Naive thymus-derived CD4-positive, alpha-beta T cell (primary cell): ENCODE measurements at regions not wholly inside any gene's neighbourhood (a gene's known extent, or its start where the extent isn't known, plus 50 kb on each side); places are given as distances from the start of the nearest gene placed in this dataset.

ENCODE experiments used
- ATAC-seq: fragments of 150-1000 bp; cut with Tn5 transposase; 2 replicates; pipeline ENCODE4 v1.10.0; 2021; ENCODE audit warnings: mild to moderate bottlenecking, moderate library complexity
- CTCF ChIA-PET: fragments of 350-600 bp; sonication (Branson Sonifier 250); formaldehyde crosslinking; loops from one replicate; lab custom pipeline; 2021; ENCODE audit warnings: antibody characterized with exemption; lab: Charles Lee
- POLR2A ChIA-PET: fragments of 350-600 bp; sonication (Branson Sonifier 250); formaldehyde crosslinking; loops from one replicate; lab custom pipeline; 2021; ENCODE audit warnings: antibody characterized with exemption, inconsistent platforms; lab: Charles Lee
- DNase-seq, 9 donors: peaks; one replicate each; pipeline versions ENCODE4 v3.0.0 to v3.0.0-alpha.2; 2020 to 2022; ENCODE audit warnings: mixed read lengths in 1 of 9
- H3K27ac ChIP-seq: one replicate; pipeline ENCODE4 v1.7.0; 2013; ENCODE audit warnings: mild to moderate bottlenecking, low read depth, low read length, moderate library complexity
- H3K27me3 ChIP-seq, 2 donors: one replicate each; pipeline ENCODE4 v1.7.0; 2013; ENCODE audit warnings: low read length in 2 of 2, mild to moderate bottlenecking in 2 of 2, moderate library complexity in 2 of 2; ENCODE audit not compliant: control insufficient read depth in 2 of 2, insufficient read depth in 2 of 2
- H3K36me3 ChIP-seq, 3 experiments: 1 replicate in 2 of 3; 2 replicates in 1 of 3; pipeline ENCODE4 v1.7.0; 2013; ENCODE audit warnings: low read length in 3 of 3, mild to moderate bottlenecking in 3 of 3, moderate library complexity in 1 of 3; ENCODE audit not compliant: insufficient read depth in 3 of 3, control insufficient read depth in 2 of 3
- H3K4me1 ChIP-seq, 2 donors: one replicate each; pipeline ENCODE4 v1.7.0; 2013; ENCODE audit warnings: low read length in 2 of 2, mild to moderate bottlenecking in 2 of 2, moderate library complexity in 1 of 2; ENCODE audit not compliant: control insufficient read depth in 2 of 2, insufficient read depth in 2 of 2
- H3K4me3 ChIP-seq: 2 replicates; pipeline ENCODE4 v1.7.0; 2013; ENCODE audit warnings: mild to moderate bottlenecking, low read length
- H3K9me3 ChIP-seq, 3 experiments: 1 replicate in 2 of 3; 2 replicates in 1 of 3; pipeline ENCODE4 v1.7.0; 2013; ENCODE audit warnings: low read length in 3 of 3; ENCODE audit not compliant: control insufficient read depth in 2 of 3
- H3K27ac Mint-ChIP-seq, 9 donors: one replicate each; pipeline ENCODE4 v1.8.0; 2020 to 2022; ENCODE audit warnings: mixed read lengths in 9 of 9, mild to moderate bottlenecking in 8 of 9, moderate library complexity in 5 of 9, inconsistent platforms in 2 of 9
- H3K27me3 Mint-ChIP-seq, 5 donors: one replicate each; pipeline ENCODE4 v1.8.0; 2021 to 2022; ENCODE audit warnings: mixed read lengths in 5 of 5, mild to moderate bottlenecking in 1 of 5
- H3K36me3 Mint-ChIP-seq, 5 donors: one replicate each; pipeline ENCODE4 v1.8.0; 2020 to 2022; ENCODE audit warnings: mixed read lengths in 5 of 5, mild to moderate bottlenecking in 3 of 5, inconsistent platforms in 1 of 5
- H3K4me1 Mint-ChIP-seq, 7 donors: one replicate each; pipeline ENCODE4 v1.8.0; 2020 to 2022; ENCODE audit warnings: mixed read lengths in 7 of 7, mild to moderate bottlenecking in 3 of 7, inconsistent platforms in 1 of 7
- H3K4me3 Mint-ChIP-seq, 10 donors: one replicate each; pipeline ENCODE4 v1.8.0; 2020 to 2022; ENCODE audit warnings: mild to moderate bottlenecking in 10 of 10, mixed read lengths in 10 of 10, moderate library complexity in 6 of 10, inconsistent platforms in 2 of 10
- H3K9me3 Mint-ChIP-seq, 11 donors: one replicate each; pipeline ENCODE4 v1.8.0; 2020 to 2022; ENCODE audit warnings: mixed read lengths in 11 of 11, mild to moderate bottlenecking in 4 of 11, inconsistent platforms in 1 of 11, moderate library complexity in 1 of 11
- intact Hi-C, 2 donors: fragments of 100-400 bp; cut with micrococcal nuclease; formaldehyde crosslinking; loops; one replicate each; pipeline ENCODE4 v1.15.1; 2023

GRCh38 chr5:92492908-92493307, 1088.1 kb downstream of the NR2F1-AS1 start:
- Histone ChIP-seq H3K36me3 (no peaks in the 10 kb centered on the region), H3K4me1 (no peaks in the 10 kb centered on the region), H3K27ac (no peak overlapping the region), H3K9me3 (no peaks in the 10 kb centered on the region), H3K27me3 (no peaks in the 10 kb centered on the region), H3K4me3 (no peak overlapping the region)
- H3K27ac Mint-ChIP-seq, result no peak overlapping the region
- no peak overlapping the region for H3K4me3 Mint-ChIP-seq
- no peaks in the 10 kb centered on the region for H3K27me3 Mint-ChIP-seq
- H3K36me3 Mint-ChIP-seq, result no peaks in the 10 kb centered on the region
- DNase-seq (no peak), ATAC-seq (no peak)
- POLR2A ChIA-PET, result interaction anchor here (0.6 kb wide), 1 partner anchor 17 kb away, joined by 5 read pairs; no protein-coding TSS in a partner anchor
- CTCF ChIA-PET, result no interaction called here
- peaks cover 0 to 6% (median 0%) of the 10 kb centered on the region in 11 donors for H3K9me3 Mint-ChIP-seq
- intact Hi-C loops, result no loop called here
- H3K4me1 Mint-ChIP-seq, result no peaks in the 10 kb centered on the region

GRCh38 chr5:92484484-92484883, 1096.5 kb downstream of the NR2F1-AS1 start:
- Mint-ChIP-seq H3K36me3 (no peaks in the 10 kb centered on the region), H3K4me1 (no peaks in the 10 kb centered on the region), H3K4me3 (no peak overlapping the region), H3K27ac (no peak overlapping the region), H3K9me3 (peaks cover 0 to 7% (median 1%) of the 10 kb centered on the region in 11 donors), H3K27me3 (no peaks in the 10 kb centered on the region)
- no peak overlapping the region for H3K4me3 ChIP-seq
- no peaks in the 10 kb centered on the region for H3K36me3 ChIP-seq
- no peaks in the 10 kb centered on the region for H3K9me3 ChIP-seq
- H3K4me1 ChIP-seq, result no peaks in the 10 kb centered on the region
- H3K27ac ChIP-seq, result no peak overlapping the region
- DNase-seq, result no peak
- ChIA-PET POLR2A (no interaction called here), CTCF (no interaction called here)
- ATAC-seq, result no peak
- intact Hi-C loops, result no loop called here
- no peaks in the 10 kb centered on the region for H3K27me3 ChIP-seq

DNA sequence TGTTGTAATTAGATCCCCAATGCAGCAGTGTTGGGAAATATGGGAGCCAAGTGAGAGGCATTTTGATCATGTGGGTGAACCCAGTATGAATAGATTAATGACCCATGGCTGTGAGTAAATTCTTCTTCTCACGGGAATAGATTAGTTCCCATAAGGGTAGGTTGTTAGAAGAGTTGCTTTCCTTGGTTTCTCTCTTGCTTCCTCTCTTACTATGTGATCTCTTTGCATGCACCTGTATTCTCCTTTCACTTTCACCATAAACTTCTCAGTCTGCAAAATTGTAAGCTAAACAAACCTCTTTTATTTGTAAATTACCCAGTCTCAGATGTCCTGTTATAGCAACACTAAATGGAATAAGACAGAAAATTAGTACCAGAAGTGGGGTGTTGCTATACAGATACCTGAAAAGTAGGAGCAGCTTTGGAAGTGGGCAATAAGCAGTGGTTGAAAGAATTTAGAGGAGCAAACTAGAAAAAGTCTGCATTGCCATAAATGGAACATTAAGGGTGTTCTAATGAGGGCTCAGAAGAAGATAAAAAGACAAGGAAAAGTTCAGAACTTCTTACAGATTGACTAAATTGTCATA, 1090.0 kb upstream of the ARRDC3 start:
- Mint-ChIP-seq H3K36me3 (no peaks in the 10 kb centered on the region), H3K9me3 (peaks cover 2 to 17% (median 8%) of the 10 kb centered on the region in 11 donors), H3K4me3 (no peak overlapping the region), H3K27me3 (no peaks in the 10 kb centered on the region), H3K4me1 (peaks cover 0 to 1% (median 0%) of the 10 kb centered on the region in 7 donors), H3K27ac (no peak overlapping the region)
- Histone ChIP-seq H3K36me3 (no peaks in the 10 kb centered on the region), H3K27ac (no peak overlapping the region), H3K4me1 (no peaks in the 10 kb centered on the region), H3K9me3 (no peaks in the 10 kb centered on the region), H3K27me3 (no peaks in the 10 kb centered on the region), H3K4me3 (no peak overlapping the region)
- ChIA-PET CTCF (no interaction called here), POLR2A (no interaction called here)
- intact Hi-C loops, result no loop called here
- ATAC-seq (no peak), DNase-seq (no peak)

GRCh38 chr5:92471861-92472260, 1088.7 kb upstream of the ARRDC3 start:
- no peaks in the 10 kb centered on the region for H3K36me3 ChIP-seq
- Mint-ChIP-seq H3K9me3 (peaks cover 2 to 17% (median 8%) of the 10 kb centered on the region in 11 donors), H3K27me3 (no peaks in the 10 kb centered on the region), H3K36me3 (no peaks in the 10 kb centered on the region), H3K4me1 (peaks cover 0 to 1% (median 0%) of the 10 kb centered on the region in 7 donors), H3K27ac (no peak overlapping the region), H3K4me3 (no peak overlapping the region)
- no peaks in the 10 kb centered on the region for H3K27me3 ChIP-seq
- no peak overlapping the region for H3K4me3 ChIP-seq
- DNase-seq (no peak), ATAC-seq (no peak)
- intact Hi-C loops, result no loop called here
- H3K4me1 ChIP-seq, result no peaks in the 10 kb centered on the region
- ChIA-PET POLR2A (no interaction called here), CTCF (no interaction called here)
- H3K27ac ChIP-seq, result no peak overlapping the region
- no peaks in the 10 kb centered on the region for H3K9me3 ChIP-seq

DNA sequence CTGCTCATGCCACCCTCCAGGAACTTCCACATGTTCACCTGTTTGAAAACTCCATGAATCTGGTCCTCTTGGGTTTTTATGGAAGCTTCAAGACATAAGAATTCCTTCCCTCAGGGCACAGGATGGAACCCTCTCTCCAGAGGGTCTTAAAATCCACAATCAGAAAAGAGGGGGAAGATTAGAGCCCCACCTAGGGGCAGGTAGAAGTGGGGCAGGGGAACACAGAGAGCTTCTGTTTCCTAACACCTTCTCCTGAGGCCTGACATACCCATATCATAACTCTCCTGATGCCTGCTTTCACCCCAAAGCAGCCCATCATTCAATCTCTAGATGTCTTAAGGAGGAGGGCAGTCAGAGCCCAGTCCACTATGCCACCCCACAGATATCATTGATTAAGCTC, 1087.7 kb upstream of the ARRDC3 start:
- intact Hi-C loops, result no loop called here
- no peaks in the 10 kb centered on the region for H3K27me3 Mint-ChIP-seq
- Histone ChIP-seq H3K9me3 (no peaks in the 10 kb centered on the region), H3K4me1 (no peaks in the 10 kb centered on the region), H3K36me3 (no peaks in the 10 kb centered on the region), H3K27ac (no peak overlapping the region), H3K27me3 (no peaks in the 10 kb centered on the region), H3K4me3 (no peak overlapping the region)
- H3K36me3 Mint-ChIP-seq, result no peaks in the 10 kb centered on the region
- POLR2A ChIA-PET, result no interaction called here
- no peak overlapping the region for H3K27ac Mint-ChIP-seq
- ATAC-seq, result no peak
- no peak for DNase-seq
- CTCF ChIA-PET, result no interaction called here
- peaks cover 2 to 17% (median 8%) of the 10 kb centered on the region in 11 donors for H3K9me3 Mint-ChIP-seq
- H3K4me1 Mint-ChIP-seq, result peaks cover 0 to 1% (median 0%) of the 10 kb centered on the region in 7 donors
- H3K4me3 Mint-ChIP-seq, result no peak overlapping the region

GRCh38 chr5:92468295-92468694, 1085.2 kb upstream of the ARRDC3 start:
- Mint-ChIP-seq H3K27me3 (no peaks in the 10 kb centered on the region), H3K9me3 (peaks cover 0 to 13% (median 4%) of the 10 kb centered on the region in 11 donors), H3K4me1 (no peaks in the 10 kb centered on the region), H3K36me3 (no peaks in the 10 kb centered on the region), H3K27ac (no peak overlapping the region), H3K4me3 (no peak overlapping the region)
- Histone ChIP-seq H3K4me3 (no peak overlapping the region), H3K4me1 (no peaks in the 10 kb centered on the region), H3K36me3 (no peaks in the 10 kb centered on the region), H3K27me3 (no peaks in the 10 kb centered on the region), H3K9me3 (no peaks in the 10 kb centered on the region), H3K27ac (no peak overlapping the region)
- POLR2A ChIA-PET, result no interaction called here
- ATAC-seq, result no peak
- no peak for DNase-seq
- intact Hi-C loops, result no loop called here
- CTCF ChIA-PET, result interaction anchor here (0.5 kb wide), 1 partner anchor 986 kb away, joined by 3 read pairs; no protein-coding TSS in a partner anchor

- DNase-seq (no peak), ATAC-seq (no peak)
- POLR2A ChIA-PET, result no interaction called here
- Histone ChIP-seq H3K4me1 (no peaks in the 10 kb centered on the region), H3K27me3 (no peaks in the 10 kb centered on the region), H3K27ac (no peak overlapping the region), H3K36me3 (no peaks in the 10 kb centered on the region), H3K4me3 (no peak overlapping the region), H3K9me3 (no peaks in the 10 kb centered on the region)
- H3K36me3 Mint-ChIP-seq, result no peaks in the 10 kb centered on the region
- H3K9me3 Mint-ChIP-seq, result peaks cover 0 to 7% (median 2%) of the 10 kb centered on the region in 11 donors
- intact Hi-C loops, result no loop called here
- no peaks in the 10 kb centered on the region for H3K4me1 Mint-ChIP-seq
- H3K27me3 Mint-ChIP-seq, result no peaks in the 10 kb centered on the region
- CTCF ChIA-PET, result no interaction called here
- H3K4me3 Mint-ChIP-seq, result no peak overlapping the region
- H3K27ac Mint-ChIP-seq, result no peak overlapping the region
Observed at GRCh38 chr5:92467695-92468094, 1084.6 kb upstream of the ARRDC3 start.
